Spleen (tissue), 11 donors: ENCODE measurements at regions not wholly inside any gene's neighbourhood (a gene's known extent, or its start where the extent isn't known, plus 50 kb on each side); places are given as distances from the start of the nearest gene placed in this dataset.

Source experiments
- DNase-seq: peaks from one replicate; pipeline ENCODE4 v3.0.0-alpha.2; 2020
- H3K27ac ChIP-seq, 8 donors: fragments of 200-600 bp; sonication (generic) in 7 of 8; 1 replicate in 4 of 8; 2 replicates in 4 of 8; pipeline versions ENCODE4 v1.5.0 to v1.8.0; 2016 to 2021; ENCODE audit warnings: inconsistent platforms in 4 of 8, mild to moderate bottlenecking in 4 of 8, moderate library complexity in 1 of 8
- H3K27me3 ChIP-seq, 7 donors: fragments of 200-600 bp; sonication (generic) in 6 of 7; replicated peaks in 1 of 7; 1 replicate in 4 of 7; 2 replicates in 3 of 7; pipeline versions ENCODE4 v1.5.0 to v1.8.0; 2016 to 2021; ENCODE audit warnings: inconsistent platforms in 3 of 7, mild to moderate bottlenecking in 1 of 7
- H3K36me3 ChIP-seq, 6 donors: fragments of 200-600 bp; sonication (generic) in 5 of 6; 1 replicate in 4 of 6; 2 replicates in 2 of 6; pipeline versions ENCODE4 v1.5.0 to v1.8.0; 2016 to 2021; ENCODE audit warnings: inconsistent platforms in 2 of 6
- H3K4me1 ChIP-seq, 6 donors: fragments of 200-600 bp; sonication (generic) in 5 of 6; 1 replicate in 3 of 6; 2 replicates in 3 of 6; pipeline versions ENCODE4 v1.5.0 to v1.8.0; 2016 to 2021; ENCODE audit warnings: inconsistent platforms in 3 of 6
- H3K4me3 ChIP-seq, 8 donors: fragments of 200-600 bp; sonication (generic) in 7 of 8; 1 replicate in 4 of 8; 2 replicates in 4 of 8; pipeline versions ENCODE4 v1.5.0 to v1.8.0; 2016 to 2021; ENCODE audit warnings: inconsistent platforms in 4 of 8, mild to moderate bottlenecking in 4 of 8, moderate library complexity in 2 of 8
- H3K9me3 ChIP-seq, 8 donors: fragments of 200-600 bp; sonication (generic) in 7 of 8; 1 replicate in 4 of 8; 2 replicates in 4 of 8; pipeline versions ENCODE4 v1.5.0 to v1.8.0; 2016 to 2021; ENCODE audit warnings: inconsistent platforms in 4 of 8
- CTCF ChIP-seq, 11 experiments: fragments of 200-600 bp in 7 of 11; fragments of 450-650 bp in 4 of 11; sonication (generic) in 4 of 11; IDR thresholded peaks in 8 of 11; conservative IDR thresholded peaks in 3 of 11; 1 replicate in 7 of 11; 2 replicates in 4 of 11; pipeline versions ENCODE4 v1.4.0 to v1.8.0; 2016 to 2021; ENCODE audit warnings: antibody characterized with exemption in 11 of 11, inconsistent platforms in 4 of 11, mild to moderate bottlenecking in 1 of 11
- POLR2A ChIP-seq, 3 donors: fragments of 450-650 bp; IDR thresholded peaks; one replicate each; pipeline ENCODE4 v1.5.1; 2017; ENCODE audit warnings: antibody characterized with exemption in 3 of 3, mild to moderate bottlenecking in 1 of 3
- POLR2AphosphoS5 ChIP-seq, 3 donors: sonication (generic); formaldehyde crosslinking; IDR thresholded peaks; one replicate each; pipeline ENCODE4 v1.5.1; 2017; ENCODE audit warnings: antibody characterized with exemption in 3 of 3
- WGBS, 5 donors: extraction: QIAGEN DNeasy Blood & Tissue Kit in 3 of 5; methylation state at CpG; one replicate each; pipeline versions ENCODE4 v1.1.5 to v1.1.7; 2013 to 2018; 5-methylcytosine and 5-hydroxymethylcytosine counted together
- intact Hi-C: fragments of 100-400 bp; cut with DNase I; formaldehyde crosslinking; loops from one replicate; pipeline ENCODE4 v1.15.0; 2023; ENCODE audit warnings: low total_unique reads
- donor health status: healthy with polysubstance abuse.
- donor health status: DM: no; HTN: no; CAD: no; lungs with moderate emphysema.
- donor health status: DM: no; HTN: no; CAD: no.
- donor health status: Bipolar disorder and iron deficiency.
- donor health status: healthy.
- donor health status: DM: no; HTN: no; CAD: no.
- donor health status: DM: yes; HTN: yes; CAD: no.

- intact Hi-C loops = no loop called here
- TF ChIP-seq POLR2AphosphoS5 (IDR thresholded peaks at IDR 0.05) (no peak), CTCF (IDR thresholded peaks at IDR 0.05 in 8 of 11, conservative IDR thresholded peaks at IDR 0.05 in 3 of 11) (no peak), POLR2A (IDR thresholded peaks at IDR 0.05) (no peak)
- DNase-seq = no peak
- Histone ChIP-seq H3K9me3 (no peaks in the 10 kb centered on the region), H3K4me3 (no peak overlapping the region), H3K36me3 (no peaks in the 10 kb centered on the region), H3K27ac (no peak overlapping the region), H3K27me3 (no peaks in the 10 kb centered on the region), H3K4me1 (no peaks in the 10 kb centered on the region)
- WGBS, 5 donors = 41 to 92% (median 58%) methylated on average over 2 of the region's 2 CpGs
Observed at GRCh38 chr9:6134661-6135180, 80.9 kb upstream of the IL33 start.

GRCh38 chr9:6133346-6134063, 82.1 kb upstream of the IL33 start:
- Histone ChIP-seq H3K4me1 (no peaks in the 10 kb centered on the region), H3K27ac (no peak overlapping the region), H3K9me3 (no peaks in the 10 kb centered on the region), H3K27me3 (no peaks in the 10 kb centered on the region), H3K36me3 (no peaks in the 10 kb centered on the region), H3K4me3 (no peak overlapping the region)
- WGBS, 5 donors = 56 to 69% (median 60%) methylated on average over 5 of the region's 5 CpGs
- no peak for TF ChIP-seq POLR2A (IDR thresholded peaks at IDR 0.05)
- intact Hi-C loops = no loop called here
- DNase-seq = no peak

- intact Hi-C loops = no loop called here
Observed at GRCh38 chr9:6132650-6133049, 83.0 kb upstream of the IL33 start.

GRCh38 chr9:6128030-6128429, 87.6 kb upstream of the IL33 start:
- Histone ChIP-seq H3K36me3 (no peaks in the 10 kb centered on the region), H3K4me1 (no peaks in the 10 kb centered on the region), H3K27ac (no peak overlapping the region), H3K4me3 (no peak overlapping the region), H3K9me3 (no peaks in the 10 kb centered on the region), H3K27me3 (peaks cover 0 to 8% (median 0%) of the 10 kb centered on the region in 7 donors)
- DNase-seq = no peak
- intact Hi-C loops = no loop called here
- TF ChIP-seq POLR2AphosphoS5 (IDR thresholded peaks at IDR 0.05) (no peak), CTCF (IDR thresholded peaks at IDR 0.05 in 8 of 11, conservative IDR thresholded peaks at IDR 0.05 in 3 of 11) (no peak), POLR2A (IDR thresholded peaks at IDR 0.05) (no peak)
- WGBS, 5 donors = 89 to 97% (median 91%) methylated on average over 2 of the region's 2 CpGs

More at GRCh38 chr9:6132650-6133049, 83.0 kb upstream of the IL33 start:
- TF ChIP-seq POLR2AphosphoS5 (IDR thresholded peaks at IDR 0.05) (no peak), POLR2A (IDR thresholded peaks at IDR 0.05) (no peak), CTCF (IDR thresholded peaks at IDR 0.05 in 8 of 11, conservative IDR thresholded peaks at IDR 0.05 in 3 of 11) (no peak)
- Histone ChIP-seq H3K36me3 (no peaks in the 10 kb centered on the region), H3K27ac (no peak overlapping the region), H3K4me3 (no peak overlapping the region), H3K9me3 (no peaks in the 10 kb centered on the region), H3K27me3 (no peaks in the 10 kb centered on the region), H3K4me1 (no peaks in the 10 kb centered on the region)
- DNase-seq = no peak
- 52 to 76% (median 62%) methylated on average over 4 of the region's 4 CpGs for WGBS, 5 donors
